ENCODE measurements at regions not wholly inside any gene's neighbourhood (a gene's known extent, or its start where the extent isn't known, plus 50 kb on each side); places are given as distances from the start of the nearest gene placed in this dataset.

GRCh38 chr13:112215871-112216270, 148.9 kb downstream of the SOX1 start:
- TF ChIP-seq CTCF (IDR thresholded peaks at IDR 0.05; ENCODE audit: low read depth, low read length) = no peak
- no peaks in the 10 kb centered on the region for H3K4me1 ChIP-seq (ENCODE audit: low read depth)
- DNase-seq (ENCODE audit: low read depth in 1 of 2, low spot score in 1 of 2) = no peak
- H3K4me3 ChIP-seq = no peak overlapping the region
- peaks cover 55% of the 10 kb centered on the region for H3K27me3 ChIP-seq
- H3K27ac ChIP-seq = no peak overlapping the region
- H3K9me3 ChIP-seq (ENCODE audit: low read depth) = no peaks in the 10 kb centered on the region
- H3K36me3 ChIP-seq = no peaks in the 10 kb centered on the region

- Histone ChIP-seq H3K27me3 (peaks cover 45% of the 10 kb centered on the region), H3K4me3 (no peak overlapping the region), H3K36me3 (no peaks in the 10 kb centered on the region), H3K4me1 (ENCODE audit: low read depth) (no peaks in the 10 kb centered on the region), H3K27ac (no peak overlapping the region), H3K9me3 (ENCODE audit: low read depth) (no peaks in the 10 kb centered on the region)
- TF ChIP-seq CTCF (IDR thresholded peaks at IDR 0.05; ENCODE audit: low read depth, low read length) = no peak
- no peak for DNase-seq (ENCODE audit: low read depth in 1 of 2, low spot score in 1 of 2)
Observed at GRCh38 chr13:112217431-112217830, 150.5 kb downstream of the SOX1 start.

GRCh38 chr13:112218416-112218815, 151.5 kb downstream of the SOX1 start:
- TF ChIP-seq CTCF (IDR thresholded peaks at IDR 0.05; ENCODE audit: low read depth, low read length) = no peak
- no peak overlapping the region for H3K4me3 ChIP-seq
- H3K27me3 ChIP-seq = peaks cover 39% of the 10 kb centered on the region
- no peaks in the 10 kb centered on the region for H3K36me3 ChIP-seq
- H3K4me1 ChIP-seq (ENCODE audit: low read depth) = no peaks in the 10 kb centered on the region
- no peak overlapping the region for H3K27ac ChIP-seq
- H3K9me3 ChIP-seq (ENCODE audit: low read depth) = no peaks in the 10 kb centered on the region
- no peak for DNase-seq (ENCODE audit: low read depth in 1 of 2, low spot score in 1 of 2)

GRCh38 chr13:112219740-112220139, 152.8 kb downstream of the SOX1 start:
- H3K4me3 ChIP-seq = no peak overlapping the region
- no peak overlapping the region for H3K27ac ChIP-seq
- no peaks in the 10 kb centered on the region for H3K4me1 ChIP-seq (ENCODE audit: low read depth)
- H3K27me3 ChIP-seq = peaks cover 35% of the 10 kb centered on the region
- DNase-seq (ENCODE audit: low read depth in 1 of 2, low spot score in 1 of 2) = no peak
- no peaks in the 10 kb centered on the region for H3K9me3 ChIP-seq (ENCODE audit: low read depth)
- no peak for TF ChIP-seq CTCF (IDR thresholded peaks at IDR 0.05; ENCODE audit: low read depth, low read length)
- no peaks in the 10 kb centered on the region for H3K36me3 ChIP-seq

- no peak overlapping the region for H3K4me3 ChIP-seq
- H3K27me3 ChIP-seq = peaks cover 33% of the 10 kb centered on the region
- no peak for DNase-seq (ENCODE audit: low read depth in 1 of 2, low spot score in 1 of 2)
- H3K9me3 ChIP-seq (ENCODE audit: low read depth) = no peaks in the 10 kb centered on the region
- no peak overlapping the region for H3K27ac ChIP-seq
- no peak for TF ChIP-seq CTCF (IDR thresholded peaks at IDR 0.05; ENCODE audit: low read depth, low read length)
- H3K36me3 ChIP-seq = no peaks in the 10 kb centered on the region
- no peaks in the 10 kb centered on the region for H3K4me1 ChIP-seq (ENCODE audit: low read depth)
Observed at GRCh38 chr13:112220296-112220875, 153.4 kb downstream of the SOX1 start.

- Histone ChIP-seq H3K4me3 (no peak overlapping the region), H3K36me3 (no peaks in the 10 kb centered on the region), H3K27me3 (peaks cover 28% of the 10 kb centered on the region), H3K9me3 (ENCODE audit: low read depth) (no peaks in the 10 kb centered on the region), H3K4me1 (ENCODE audit: low read depth) (no peaks in the 10 kb centered on the region), H3K27ac (no peak overlapping the region)
- no peak for DNase-seq (ENCODE audit: low read depth in 1 of 2, low spot score in 1 of 2)
- no peak for TF ChIP-seq CTCF (IDR thresholded peaks at IDR 0.05; ENCODE audit: low read depth, low read length)
Observed at GRCh38 chr13:112220925-112221324, 154.0 kb downstream of the SOX1 start.
